ENCODE measurements at regions not wholly inside any gene's neighbourhood (a gene's known extent, or its start where the extent isn't known, plus 50 kb on each side); places are given as distances from the start of the nearest gene placed in this dataset.

DNA sequence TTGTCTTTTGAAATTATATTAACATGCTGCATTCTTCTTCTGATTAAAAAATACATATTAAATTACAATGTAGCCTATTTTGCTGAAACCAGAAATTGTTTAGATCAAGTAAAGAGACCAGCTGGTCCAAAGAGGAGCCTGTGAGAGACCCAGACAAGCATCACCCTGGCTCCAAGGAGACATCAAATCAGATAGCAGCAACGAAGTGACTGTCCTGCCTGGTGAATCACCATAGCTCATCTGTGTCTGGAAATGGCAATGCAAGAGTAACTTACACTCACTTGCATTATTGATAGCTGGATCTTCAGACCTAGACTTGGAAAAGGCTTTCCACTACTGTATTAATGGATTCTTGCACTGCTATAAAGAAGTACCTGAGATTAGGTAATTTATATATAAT is 169.1 kb downstream of the KCTD12 start:
- Histone ChIP-seq H3K9me3 (ENCODE audit: control insufficient read depth, low read length) (no peaks in the 10 kb centered on the region), H3K79me2 (no peaks in the 10 kb centered on the region), H3K36me3 (ENCODE audit: control insufficient read depth, insufficient read depth, low read length) (no peaks in the 10 kb centered on the region), H3K27me3 (ENCODE audit: control insufficient read depth, insufficient read depth, low read length) (no peaks in the 10 kb centered on the region), H3K4me2 (ENCODE audit: low read length) (no peak overlapping the region), H3K27ac (no peak overlapping the region), H3K9ac (no peak overlapping the region), H3K4me1 (no peaks in the 10 kb centered on the region), H2AFZ (no peak overlapping the region), H3K4me3 (ENCODE audit: low read depth, low read length) (no peak overlapping the region)
- TF ChIP-seq, protein P1, sequence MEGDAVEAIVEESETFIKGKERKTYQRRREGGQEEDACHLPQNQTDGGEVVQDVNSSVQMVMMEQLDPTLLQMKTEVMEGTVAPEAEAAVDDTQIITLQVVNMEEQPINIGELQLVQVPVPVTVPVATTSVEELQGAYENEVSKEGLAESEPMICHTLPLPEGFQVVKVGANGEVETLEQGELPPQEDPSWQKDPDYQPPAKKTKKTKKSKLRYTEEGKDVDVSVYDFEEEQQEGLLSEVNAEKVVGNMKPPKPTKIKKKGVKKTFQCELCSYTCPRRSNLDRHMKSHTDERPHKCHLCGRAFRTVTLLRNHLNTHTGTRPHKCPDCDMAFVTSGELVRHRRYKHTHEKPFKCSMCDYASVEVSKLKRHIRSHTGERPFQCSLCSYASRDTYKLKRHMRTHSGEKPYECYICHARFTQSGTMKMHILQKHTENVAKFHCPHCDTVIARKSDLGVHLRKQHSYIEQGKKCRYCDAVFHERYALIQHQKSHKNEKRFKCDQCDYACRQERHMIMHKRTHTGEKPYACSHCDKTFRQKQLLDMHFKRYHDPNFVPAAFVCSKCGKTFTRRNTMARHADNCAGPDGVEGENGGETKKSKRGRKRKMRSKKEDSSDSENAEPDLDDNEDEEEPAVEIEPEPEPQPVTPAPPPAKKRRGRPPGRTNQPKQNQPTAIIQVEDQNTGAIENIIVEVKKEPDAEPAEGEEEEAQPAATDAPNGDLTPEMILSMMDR (IDR thresholded peaks at IDR 0.05) = no peak

- TF ChIP-seq, protein P1 (IDR thresholded peaks at IDR 0.05) = no peak
- Histone ChIP-seq H3K27ac (no peak overlapping the region), H3K79me2 (no peaks in the 10 kb centered on the region), H3K27me3 (ENCODE audit: control insufficient read depth, insufficient read depth, low read length) (no peaks in the 10 kb centered on the region), H3K4me3 (ENCODE audit: low read depth, low read length) (no peak overlapping the region), H3K4me2 (ENCODE audit: low read length) (no peak overlapping the region), H3K9ac (no peak overlapping the region), H3K4me1 (no peaks in the 10 kb centered on the region), H3K36me3 (ENCODE audit: control insufficient read depth, insufficient read depth, low read length) (no peaks in the 10 kb centered on the region), H2AFZ (no peak overlapping the region), H3K9me3 (ENCODE audit: control insufficient read depth, low read length) (no peaks in the 10 kb centered on the region)
Observed at GRCh38 chr13:76715621-76716020, 170.6 kb downstream of the KCTD12 start.

DNA sequence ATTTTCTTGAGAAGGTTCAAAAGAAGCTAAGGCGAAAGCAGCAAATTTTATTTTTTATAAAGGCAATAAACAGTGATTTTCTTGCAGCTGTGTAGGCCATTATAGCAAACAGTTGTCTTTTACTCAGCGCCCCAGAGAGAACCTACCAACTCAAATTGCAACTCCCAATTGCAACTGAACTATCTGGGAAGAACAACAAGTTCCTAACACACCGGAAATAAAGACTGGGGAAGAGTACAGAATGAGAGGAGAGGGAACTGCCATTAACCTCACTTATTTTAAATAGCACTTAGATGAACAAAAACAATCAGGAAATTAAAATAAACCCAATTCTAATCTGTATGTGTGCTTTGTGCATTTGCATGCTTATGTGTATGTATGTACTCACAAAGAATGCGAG is 171.1 kb downstream of the KCTD12 start:
- Histone ChIP-seq H3K27ac (no peak overlapping the region), H3K79me2 (no peaks in the 10 kb centered on the region), H3K4me1 (no peaks in the 10 kb centered on the region), H3K9me3 (ENCODE audit: control insufficient read depth, low read length) (no peaks in the 10 kb centered on the region), H3K36me3 (ENCODE audit: control insufficient read depth, insufficient read depth, low read length) (no peaks in the 10 kb centered on the region), H3K4me3 (ENCODE audit: low read depth, low read length) (no peak overlapping the region), H3K27me3 (ENCODE audit: control insufficient read depth, insufficient read depth, low read length) (no peaks in the 10 kb centered on the region), H2AFZ (no peak overlapping the region), H3K9ac (no peak overlapping the region), H3K4me2 (ENCODE audit: low read length) (no peak overlapping the region)
- TF ChIP-seq, protein P1 (IDR thresholded peaks at IDR 0.05) = no peak

DNA sequence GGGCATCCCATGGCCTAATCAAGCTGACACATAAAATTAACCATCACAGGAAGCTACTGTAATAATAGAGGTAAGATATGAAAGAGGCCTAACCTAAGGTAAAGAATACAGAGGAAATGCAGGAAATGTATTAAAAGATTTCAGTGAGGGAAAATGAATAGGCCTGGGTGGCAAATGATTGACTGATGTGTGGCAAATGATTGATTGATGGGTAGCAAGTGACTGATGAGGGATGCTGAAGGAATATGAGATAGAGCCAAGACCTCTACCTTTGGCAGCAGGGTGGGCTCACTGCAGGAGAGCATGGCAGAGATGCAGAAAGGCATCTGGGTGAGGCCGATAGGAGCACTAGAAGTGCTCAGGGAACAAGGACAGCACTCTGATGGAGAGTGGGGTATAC is 172.9 kb downstream of the KCTD12 start:
- Histone ChIP-seq H3K9ac (no peak overlapping the region), H3K27me3 (ENCODE audit: control insufficient read depth, insufficient read depth, low read length) (no peaks in the 10 kb centered on the region), H3K4me2 (ENCODE audit: low read length) (no peak overlapping the region), H2AFZ (no peak overlapping the region), H3K4me1 (no peaks in the 10 kb centered on the region), H3K79me2 (no peaks in the 10 kb centered on the region), H3K27ac (no peak overlapping the region), H3K36me3 (ENCODE audit: control insufficient read depth, insufficient read depth, low read length) (no peaks in the 10 kb centered on the region), H3K9me3 (ENCODE audit: control insufficient read depth, low read length) (no peaks in the 10 kb centered on the region), H3K4me3 (ENCODE audit: low read depth, low read length) (no peak overlapping the region)
- TF ChIP-seq, protein P1 (IDR thresholded peaks at IDR 0.05) = no peak

GRCh38 chr13:76711550-76712182 is 174.5 kb downstream of the KCTD12 start:
- Histone ChIP-seq H3K79me2 (no peaks in the 10 kb centered on the region), H3K27me3 (ENCODE audit: control insufficient read depth, insufficient read depth, low read length) (no peaks in the 10 kb centered on the region), H3K9me3 (ENCODE audit: control insufficient read depth, low read length) (no peaks in the 10 kb centered on the region), H3K9ac (no peak overlapping the region), H3K27ac (no peak overlapping the region), H3K36me3 (ENCODE audit: control insufficient read depth, insufficient read depth, low read length) (no peaks in the 10 kb centered on the region), H3K4me3 (ENCODE audit: low read depth, low read length) (no peak overlapping the region), H3K4me2 (ENCODE audit: low read length) (no peak overlapping the region), H3K4me1 (no peaks in the 10 kb centered on the region), H2AFZ (no peak overlapping the region)
- TF ChIP-seq, protein P1 (IDR thresholded peaks at IDR 0.05) = no peak

Measured in parathyroid adenoma (tissue), 2 donors.